GM21423 (cell line): ENCODE measurements at regions not wholly inside any gene's neighbourhood (a gene's known extent, or its start where the extent isn't known, plus 50 kb on each side); places are given as distances from the start of the nearest gene placed in this dataset.
"Not testable (repeated sequence)": the region's sequence is repeated elsewhere in the genome, so short reads cannot be mapped to it uniquely, and the experiment has no call there.

Source experiments
- ATAC-seq: cut with Tn5 transposase; IDR thresholded peaks from one replicate; pipeline ENCODE4 v1.9.1; 2021; ENCODE audit warnings: mild to moderate bottlenecking, moderate library complexity; ENCODE audit not compliant: unreplicated experiment

GRCh38 chr5:101664071-101664791 is 631.9 kb downstream of the SLCO4C1 start:
- no peak for ATAC-seq

- no peak for ATAC-seq
Observed at GRCh38 chr5:101663543-101663942, 632.5 kb downstream of the SLCO4C1 start.

- no peak for ATAC-seq
Observed at GRCh38 chr5:101662263-101662662, 633.8 kb downstream of the SLCO4C1 start.

GRCh38 chr5:101658433-101658832 is 637.7 kb downstream of the SLCO4C1 start:
- no peak for ATAC-seq

GRCh38 chr5:101653996-101654395 is 642.1 kb downstream of the SLCO4C1 start:
- no peak for ATAC-seq

GRCh38 chr5:101647861-101648260 is 648.2 kb downstream of the SLCO4C1 start:
- no peak for ATAC-seq

GRCh38 chr5:101643794-101644193 is 652.3 kb downstream of the SLCO4C1 start:
- ATAC-seq, result no peak

GRCh38 chr5:101637599-101637998 is 658.5 kb downstream of the SLCO4C1 start:
- no peak for ATAC-seq

- ATAC-seq, result not testable (repeated sequence)
Observed at GRCh38 chr5:101627770-101628169, 668.3 kb downstream of the SLCO4C1 start.

GRCh38 chr5:101626572-101626971 is 669.5 kb downstream of the SLCO4C1 start:
- no peak for ATAC-seq

- ATAC-seq, result no peak
Observed at GRCh38 chr5:101611039-101611438, 685.0 kb downstream of the SLCO4C1 start.

GRCh38 chr5:101608322-101608721 is 687.8 kb downstream of the SLCO4C1 start:
- ATAC-seq, result no peak

- peak; percentile 56 for ATAC-seq
Observed at GRCh38 chr5:101605700-101606099, 690.4 kb downstream of the SLCO4C1 start.

GRCh38 chr5:101600614-101601013 is 695.5 kb downstream of the SLCO4C1 start:
- ATAC-seq, result no peak

GRCh38 chr5:101590384-101590783 is 687.3 kb upstream of the ST8SIA4 start:
- no peak for ATAC-seq

GRCh38 chr5:101585366-101585765 is 682.3 kb upstream of the ST8SIA4 start:
- ATAC-seq, result no peak

GRCh38 chr5:101580591-101580990 is 677.5 kb upstream of the ST8SIA4 start:
- no peak for ATAC-seq

GRCh38 chr5:101574017-101574416 is 670.9 kb upstream of the ST8SIA4 start:
- ATAC-seq, result no peak

- ATAC-seq, result no peak
Observed at GRCh38 chr5:101561018-101561417, 657.9 kb upstream of the ST8SIA4 start.

GRCh38 chr5:101543780-101544179 is 640.7 kb upstream of the ST8SIA4 start:
- no peak for ATAC-seq

GRCh38 chr5:101539315-101539714 is 636.2 kb upstream of the ST8SIA4 start:
- no peak for ATAC-seq

GRCh38 chr5:101535626-101536025 is 632.5 kb upstream of the ST8SIA4 start:
- no peak for ATAC-seq

GRCh38 chr5:101534491-101535110 is 631.5 kb upstream of the ST8SIA4 start:
- ATAC-seq, result no peak
